Stimulated activated CD8-positive, alpha-beta memory T cell treated with anti-CD3 and anti-CD28 coated beads, Interleukin-7, amount 100 ng/mL, for 1 hour (primary cell): ENCODE measurements at regions not wholly inside any gene's neighbourhood (a gene's known extent, or its start where the extent isn't known, plus 50 kb on each side); places are given as distances from the start of the nearest gene placed in this dataset.

Experiments
- DNase-seq, 2 donors: peaks; one replicate each; pipeline ENCODE4 v3.0.0-alpha.2; 2020; ENCODE audit warnings: low read depth in 2 of 2

DNA sequence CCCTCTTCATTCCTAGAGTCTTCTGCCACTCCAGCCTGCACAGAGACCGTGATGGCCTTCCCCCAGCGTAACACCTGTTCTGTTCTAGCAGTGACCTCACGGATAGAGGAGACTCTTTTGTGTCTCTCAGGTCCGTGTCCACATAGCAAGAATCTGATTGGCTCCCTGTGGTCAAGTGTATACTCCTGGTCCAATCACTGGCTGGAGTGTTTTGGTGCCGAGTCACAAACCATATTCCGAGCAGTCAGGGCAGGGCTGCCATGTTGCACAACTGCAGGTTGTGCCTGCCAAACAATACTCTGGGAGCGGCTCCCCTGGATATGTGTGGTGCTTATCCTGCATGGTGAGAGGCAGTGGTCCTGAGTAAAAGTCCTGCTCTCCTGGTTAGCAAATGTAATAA lies 402.4 kb downstream of the KCNRG start:
- no peak for DNase-seq

DNA sequence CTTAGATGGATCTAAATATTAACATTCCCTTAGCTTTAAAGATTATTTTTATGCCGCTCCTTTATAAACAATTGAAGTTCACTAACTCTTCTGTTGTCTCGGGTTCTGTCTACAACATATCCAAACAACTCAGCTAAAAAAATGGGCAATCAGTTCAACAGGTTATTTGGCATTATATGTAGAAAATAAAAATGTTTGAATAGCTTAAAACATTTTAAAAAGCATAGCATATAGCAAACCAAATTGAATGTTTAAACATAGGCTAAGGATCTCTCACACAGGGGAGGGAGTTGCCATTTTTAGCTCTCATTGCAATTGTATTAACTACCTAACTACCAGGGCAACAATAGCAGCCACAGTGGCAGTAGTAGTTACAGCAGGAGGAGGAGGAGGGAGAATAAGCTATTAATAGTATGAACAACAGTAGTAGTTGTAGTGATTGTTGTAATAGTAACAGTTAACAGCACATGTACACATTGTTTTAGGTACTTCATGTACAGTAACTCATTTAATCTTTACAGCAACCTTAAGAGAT lies 404.2 kb downstream of the KCNRG start:
- DNase-seq: no peak

DNA sequence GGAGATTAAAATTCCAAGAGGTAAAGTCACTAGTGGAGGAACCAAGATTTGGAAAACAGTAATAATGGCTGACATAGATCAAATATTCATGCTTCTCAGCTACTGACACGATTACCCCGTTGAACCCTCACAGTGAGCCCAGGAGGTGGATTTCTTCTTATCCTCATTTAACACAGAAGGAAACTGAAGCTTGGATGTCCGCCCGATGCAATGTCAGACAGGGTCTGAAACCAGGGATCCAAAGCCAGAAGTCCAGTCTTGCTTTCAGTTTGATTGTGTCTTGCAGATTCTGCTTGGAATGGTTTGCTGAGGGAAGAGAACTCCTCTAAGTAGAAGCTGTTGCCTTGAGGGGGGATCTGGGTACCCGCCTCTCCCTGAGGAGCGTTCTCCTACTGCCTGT lies 404.7 kb downstream of the KCNRG start:
- DNase-seq: no peak

DNA sequence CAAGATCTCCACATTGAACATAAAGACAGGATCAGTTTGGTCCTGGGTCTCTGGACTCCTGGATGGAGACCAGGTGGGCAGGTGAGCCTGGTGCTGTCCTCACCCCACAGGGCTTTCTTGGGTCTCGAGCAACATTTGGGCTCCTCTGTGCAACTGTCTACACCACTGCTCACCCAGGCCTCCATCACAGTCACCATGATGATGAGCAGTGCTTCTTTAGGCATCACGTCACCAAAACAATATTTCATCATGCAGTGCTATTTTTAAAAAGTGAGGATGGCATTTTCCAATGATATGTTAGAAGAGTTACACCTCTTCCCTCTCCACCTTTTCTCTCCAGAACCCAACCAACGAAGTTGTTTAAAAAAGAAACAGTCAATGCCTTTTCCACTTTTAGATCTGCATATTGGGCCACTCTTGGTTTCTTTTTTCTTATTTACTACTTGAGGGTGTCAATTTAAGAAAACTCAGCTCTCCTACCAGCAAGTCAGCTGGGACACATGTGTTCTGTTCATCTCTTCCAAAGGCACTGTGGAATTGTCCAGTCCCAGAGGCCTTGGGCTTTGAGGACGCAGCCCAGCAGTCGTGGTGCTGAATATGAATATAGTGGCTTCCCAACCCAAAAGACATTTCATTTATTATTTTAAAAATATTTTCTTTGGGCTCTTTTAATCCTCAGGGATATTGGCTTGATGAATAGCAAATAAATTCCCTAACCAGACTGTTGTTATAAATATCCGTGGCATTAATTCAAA lies 405.7 kb downstream of the KCNRG start:
- DNase-seq: no peak

DNA sequence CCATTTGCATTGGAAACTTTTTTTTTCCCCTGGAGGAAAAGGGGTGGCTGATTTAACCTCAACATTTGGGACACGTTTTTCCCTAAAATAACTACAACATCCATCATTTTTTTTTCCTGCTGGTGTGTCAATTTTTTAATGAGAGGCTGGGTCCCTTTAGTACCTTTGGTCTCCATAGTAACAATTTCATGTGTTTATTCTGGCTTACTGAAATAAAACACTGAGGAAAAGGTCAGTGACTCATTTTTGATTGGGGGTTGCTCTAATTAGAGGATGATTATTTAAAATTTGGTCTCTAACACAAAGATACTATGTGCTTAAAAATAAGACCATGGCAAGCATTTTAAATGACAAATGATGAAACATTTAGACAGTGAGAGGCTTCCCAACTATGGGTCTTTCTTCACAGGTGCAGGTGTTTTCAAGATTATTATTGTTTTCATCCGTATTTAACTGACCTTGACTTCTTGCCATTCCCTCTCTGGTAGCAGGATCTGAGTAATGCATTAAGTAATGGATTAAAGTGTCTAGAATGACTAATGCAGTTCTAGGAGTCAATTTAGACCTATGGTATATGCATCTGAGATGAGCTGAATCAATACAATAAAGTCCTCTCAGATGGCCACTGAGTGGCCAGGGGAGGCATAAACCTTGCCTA lies 406.4 kb downstream of the KCNRG start:
- no peak for DNase-seq

DNA sequence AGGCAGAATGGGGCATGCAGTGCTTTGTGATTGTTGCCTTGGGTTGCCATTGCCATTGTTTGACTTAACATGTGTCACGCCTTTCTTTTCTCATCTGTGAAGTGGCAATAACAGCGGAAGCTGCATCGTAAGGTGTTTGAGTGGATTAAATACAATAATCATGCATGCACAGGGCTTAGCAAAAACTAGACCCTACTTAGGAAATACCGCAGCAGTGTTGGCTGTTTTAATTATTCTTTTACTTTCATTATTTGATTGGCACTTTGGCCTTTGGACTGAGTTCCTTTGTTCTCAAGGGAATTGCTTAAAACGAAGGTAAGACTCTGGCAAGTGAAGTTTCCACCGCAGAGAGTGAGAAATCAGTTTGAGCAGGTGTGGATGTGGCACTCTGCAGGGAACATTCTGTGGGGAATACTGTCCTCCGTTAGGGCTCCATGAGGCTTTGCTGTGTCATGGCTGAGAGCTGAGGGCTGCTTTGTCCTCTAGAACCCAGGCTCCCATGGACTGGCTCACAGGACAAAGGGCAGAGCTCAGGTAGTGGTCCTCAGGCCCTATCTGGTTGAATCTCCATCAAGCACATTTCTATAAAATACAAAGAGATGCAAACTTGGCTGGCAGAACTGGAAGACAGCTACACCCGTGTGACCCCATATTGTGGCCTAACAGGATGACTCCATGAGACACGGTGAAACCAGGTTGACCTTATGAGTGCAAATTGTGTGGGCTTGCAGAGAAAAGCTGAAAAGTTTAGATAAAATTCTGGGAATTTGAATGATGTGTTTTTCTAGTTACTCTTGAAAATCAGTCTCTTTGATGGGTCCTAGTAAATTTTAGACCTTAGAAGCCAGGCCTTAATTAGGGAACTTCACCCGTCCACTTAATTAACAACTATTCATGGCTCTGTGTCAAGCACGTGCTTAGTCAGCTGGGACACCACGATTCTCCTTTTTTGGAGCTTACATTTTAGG lies 407.2 kb downstream of the KCNRG start:
- DNase-seq: no peak

DNA sequence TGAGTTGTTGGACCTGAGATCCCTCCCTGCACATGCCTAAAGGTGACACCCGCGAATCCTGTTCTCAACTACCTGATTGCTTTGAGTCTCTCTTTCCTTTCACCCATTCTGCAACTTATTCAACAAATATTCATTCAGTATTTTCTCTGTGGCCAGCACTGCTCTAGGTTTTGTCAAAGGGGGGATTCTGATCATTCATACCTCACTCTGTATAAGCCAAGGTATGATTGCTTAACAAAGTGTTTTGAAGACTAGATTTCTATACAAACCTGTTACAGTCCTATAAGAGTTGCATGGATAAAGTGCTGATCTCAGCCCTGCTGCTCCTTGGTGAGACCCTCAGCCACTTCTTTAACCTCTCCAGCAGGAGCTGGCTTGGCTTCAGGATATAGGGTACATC lies 409.7 kb downstream of the KCNRG start:
- DNase-seq: no peak

DNA sequence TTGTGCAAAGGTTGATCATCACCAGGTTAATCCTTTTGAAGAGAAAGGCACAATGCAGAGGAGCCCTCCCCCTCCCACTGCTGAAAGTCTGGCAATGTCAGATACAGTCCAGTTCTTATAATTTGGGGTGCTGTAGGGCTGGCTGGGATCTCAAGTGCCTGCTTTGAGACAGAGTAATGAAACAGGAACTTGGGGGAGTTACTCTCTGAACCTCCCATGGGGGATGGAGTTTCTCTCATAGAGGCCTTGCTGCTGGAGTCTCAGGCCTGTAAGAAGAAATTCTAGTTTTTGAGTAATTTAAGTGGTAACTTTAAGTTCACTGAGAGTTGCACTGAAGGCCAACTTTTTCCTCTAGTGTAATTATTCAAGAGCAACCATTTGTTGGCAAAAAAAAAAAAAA lies 410.5 kb downstream of the KCNRG start:
- DNase-seq: no peak

DNA sequence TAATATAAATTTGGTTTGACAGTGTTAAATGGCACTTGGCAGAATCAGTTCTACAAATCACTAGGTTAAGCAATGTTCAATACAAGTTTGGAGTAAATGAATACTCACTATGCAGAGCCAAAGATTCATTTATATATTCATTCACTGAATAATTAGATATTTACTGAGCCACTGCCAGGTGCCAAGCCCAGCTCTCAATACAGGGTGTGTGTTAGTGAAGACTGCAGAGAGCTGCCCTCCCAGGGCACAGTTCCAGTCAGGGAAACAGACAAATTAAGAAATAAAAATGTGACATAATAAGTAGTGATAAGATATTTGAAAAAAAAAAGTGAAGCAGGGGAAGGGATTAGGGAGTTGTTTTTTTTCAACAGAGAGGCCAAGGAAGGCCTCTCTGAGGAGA lies 411.7 kb downstream of the KCNRG start:
- no peak for DNase-seq

DNA sequence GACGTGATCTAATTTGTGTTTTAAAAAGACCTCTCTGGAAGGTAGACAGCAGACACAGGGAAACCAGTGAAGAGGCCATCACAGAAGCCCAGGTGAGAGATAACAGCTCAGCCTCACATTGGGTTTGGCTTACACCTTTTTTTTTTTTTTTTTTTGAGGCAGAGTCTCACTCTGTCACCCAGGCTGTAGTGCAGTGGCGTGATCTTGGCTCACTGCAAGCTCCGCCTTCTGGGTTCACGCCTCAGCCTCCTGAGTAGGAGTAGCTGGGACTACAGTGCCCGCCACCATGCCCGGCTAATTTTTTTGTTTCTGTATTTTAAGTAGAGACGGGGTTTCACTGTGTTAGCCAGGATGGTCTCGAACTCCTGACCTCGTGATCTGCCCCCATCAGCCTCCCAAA lies 412.3 kb downstream of the KCNRG start:
- peak in 1 of 2 donors; percentile 4 for DNase-seq

DNA sequence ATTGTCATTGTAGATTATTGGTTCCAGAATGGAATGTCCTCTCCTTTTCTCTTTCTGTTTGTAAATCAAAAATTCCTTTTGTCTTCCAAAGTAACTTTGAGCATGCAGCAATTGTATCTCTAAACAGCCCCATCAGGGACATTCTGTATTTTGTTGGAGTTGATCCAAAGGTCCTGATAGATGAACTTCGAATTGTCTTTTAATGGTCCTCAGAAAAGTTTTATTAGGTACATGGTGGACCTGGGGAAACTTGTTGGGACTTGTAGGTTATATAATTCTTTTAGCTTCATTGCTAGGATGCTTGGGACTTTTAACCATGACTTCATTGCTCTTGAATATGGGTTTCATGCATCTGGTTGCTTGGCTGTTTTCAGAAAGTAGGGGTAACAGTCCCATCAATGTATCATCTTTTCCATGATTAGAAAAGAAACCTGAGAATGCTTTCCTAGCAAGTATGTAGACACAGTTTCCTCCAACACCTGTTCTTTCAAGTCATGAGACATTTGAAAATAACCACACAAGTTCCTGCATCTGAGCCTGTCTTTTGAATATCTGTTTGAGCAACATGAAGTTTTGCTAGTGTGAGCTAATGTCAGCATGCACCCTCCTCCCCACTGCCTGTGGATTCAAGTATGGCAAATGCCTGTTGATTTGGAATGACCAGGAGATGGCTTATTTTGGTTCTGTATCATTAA lies 413.1 kb downstream of the KCNRG start:
- no peak for DNase-seq

DNA sequence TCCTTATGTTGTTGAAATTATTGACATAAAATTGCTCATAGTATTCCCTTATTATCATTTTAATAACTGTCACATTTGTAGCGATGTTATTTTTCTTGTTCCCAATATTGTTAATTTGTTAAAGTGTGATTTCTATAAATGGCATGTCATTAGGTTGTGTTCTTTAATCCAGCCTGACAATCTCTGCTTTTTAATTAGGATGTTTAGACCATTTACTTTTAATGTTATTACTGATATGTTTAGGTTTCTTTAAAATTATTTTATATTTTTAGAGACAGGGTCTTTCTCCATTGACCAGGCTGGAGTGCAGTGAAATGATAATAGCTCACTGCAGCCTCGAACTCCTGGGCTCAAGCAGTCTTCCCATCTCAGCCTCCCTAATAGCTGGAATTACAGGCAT lies 408.5 kb downstream of the DLEU7 start:
- no peak for DNase-seq

DNA sequence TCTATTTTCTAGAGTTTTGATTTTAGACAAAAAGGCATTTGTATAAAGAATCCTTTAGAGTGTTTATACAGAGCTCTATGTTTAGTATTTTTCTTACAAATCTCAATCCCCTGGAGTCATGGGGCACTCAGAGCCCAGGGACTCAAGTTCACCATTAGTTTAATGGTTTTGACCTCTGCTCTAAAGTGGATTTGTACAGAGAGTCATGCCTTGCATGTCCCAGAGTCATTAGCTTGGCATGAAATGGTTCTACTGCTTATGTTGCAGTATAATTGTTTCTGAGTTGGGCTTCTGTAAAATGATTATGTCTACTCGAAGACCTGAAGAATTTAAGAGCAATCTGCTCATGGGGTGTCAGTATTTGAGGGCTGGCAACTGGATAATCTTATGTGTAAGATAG lies 406.2 kb downstream of the DLEU7 start:
- DNase-seq: no peak

DNA sequence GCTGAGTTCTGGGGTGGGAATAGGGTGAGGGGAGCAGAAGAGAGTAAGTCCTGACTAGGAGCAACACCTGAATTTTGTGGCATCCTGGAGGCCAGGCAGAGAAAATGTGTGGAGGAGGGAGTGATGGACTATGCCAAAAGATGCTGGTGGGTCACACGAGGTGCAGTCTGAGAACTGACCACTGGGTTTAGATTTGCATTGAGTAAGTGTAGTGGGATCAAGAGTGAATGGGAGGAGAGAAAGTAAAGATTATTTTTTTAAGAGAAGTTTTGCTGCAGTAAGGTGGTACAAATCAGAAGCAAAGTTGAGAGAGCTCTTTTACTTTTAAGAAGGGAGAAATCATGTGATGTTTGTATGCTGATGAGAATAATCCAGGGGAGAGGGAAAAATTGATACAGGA lies 405.1 kb downstream of the DLEU7 start:
- DNase-seq: no peak

DNA sequence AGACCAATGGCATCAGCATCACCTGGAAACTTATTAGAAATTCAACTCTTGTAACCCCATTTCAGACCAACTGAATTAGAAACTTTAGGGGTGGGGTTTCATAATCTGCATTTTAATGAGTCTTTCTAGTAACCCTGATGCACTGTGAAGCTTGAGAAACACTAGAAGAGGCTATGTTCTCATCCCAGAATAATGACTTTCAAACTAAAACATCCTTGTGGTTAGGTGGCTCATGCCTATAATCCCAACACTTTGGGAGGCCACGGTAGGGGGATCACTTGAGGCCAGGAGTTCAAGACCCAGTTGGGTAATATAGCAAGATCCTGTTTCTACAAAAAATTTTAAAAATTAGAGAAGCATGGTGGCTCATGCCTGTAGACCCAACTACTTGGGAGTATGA lies 402.4 kb downstream of the DLEU7 start:
- no peak for DNase-seq

DNA sequence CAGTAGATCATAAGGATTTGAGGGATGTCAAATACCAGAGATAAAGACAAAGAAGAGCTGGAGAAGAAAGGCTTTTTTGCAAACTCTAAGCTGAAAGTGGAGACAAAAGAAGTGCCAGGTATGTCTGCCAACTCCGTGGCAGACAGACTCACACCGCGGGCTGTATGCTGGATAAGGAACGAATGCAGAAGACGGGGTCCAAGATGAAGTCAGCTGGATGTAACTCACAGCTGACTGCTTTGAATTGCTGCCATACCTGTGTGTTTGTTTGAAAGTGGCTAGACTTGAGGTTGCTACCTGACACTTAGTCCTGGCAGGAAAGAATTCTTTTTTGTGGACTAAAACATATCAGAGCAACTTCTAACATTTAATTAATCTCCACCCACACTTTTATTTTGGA lies 398.8 kb downstream of the DLEU7 start:
- no peak for DNase-seq

DNA sequence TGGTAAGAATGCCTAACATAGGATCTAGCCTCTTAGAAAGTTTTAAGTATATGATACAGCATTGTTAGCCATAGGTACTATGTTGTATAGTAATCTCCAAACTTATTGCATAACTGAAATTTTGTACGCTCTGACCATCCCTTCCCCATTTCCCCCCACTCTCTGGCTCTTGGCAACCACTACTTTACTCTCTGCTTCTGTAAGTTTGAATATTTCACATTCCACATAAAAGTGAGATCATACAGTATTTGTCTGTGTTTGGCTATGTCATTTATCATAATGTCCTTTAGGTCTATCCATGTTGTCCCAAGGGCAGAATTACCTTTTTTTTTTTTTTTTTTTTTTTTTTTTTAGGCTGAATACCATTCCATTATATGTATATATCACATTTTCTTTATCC lies 396.9 kb downstream of the DLEU7 start:
- no peak for DNase-seq

DNA sequence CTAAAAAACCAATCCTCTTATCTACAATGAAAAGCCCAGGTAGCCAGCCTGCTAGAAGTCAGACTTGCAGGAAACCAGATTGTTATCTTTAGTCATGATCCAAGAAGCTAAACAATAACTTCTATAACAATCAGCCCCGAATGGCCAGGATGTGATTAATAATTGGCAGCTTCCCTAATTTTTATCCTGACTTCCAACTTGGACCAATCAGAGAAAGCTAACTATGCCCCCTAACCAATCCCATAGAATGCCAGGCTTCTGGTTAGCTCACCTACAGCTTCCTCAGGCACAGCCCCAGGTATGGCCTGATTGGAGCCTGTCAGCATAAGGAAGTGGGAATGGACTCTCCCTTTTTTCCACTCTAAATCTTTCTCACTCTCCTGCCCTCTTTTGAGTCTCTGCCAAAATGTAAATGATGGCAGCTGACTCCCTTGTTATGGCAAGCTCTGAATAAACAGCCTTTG lies 394.9 kb downstream of the DLEU7 start:
- DNase-seq: no peak

DNA sequence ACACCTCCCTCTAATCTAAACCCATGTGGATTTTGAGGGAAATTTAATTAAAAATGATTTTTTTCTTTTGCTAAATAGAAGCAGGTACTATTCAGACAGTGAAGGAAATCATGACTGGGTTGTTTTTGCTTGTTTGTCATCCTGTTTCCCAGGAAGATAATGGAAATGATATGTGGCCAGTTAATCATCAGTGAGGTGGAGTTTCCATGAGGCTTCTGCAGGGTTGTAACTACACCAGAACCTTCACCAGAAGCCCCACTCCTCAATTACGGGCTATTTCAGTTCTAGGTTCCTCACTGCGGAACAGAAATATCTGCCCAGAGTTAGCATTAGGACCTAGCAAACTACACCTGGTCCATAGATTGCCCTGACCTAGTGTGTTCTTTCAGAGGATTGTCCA lies 394.0 kb downstream of the DLEU7 start:
- DNase-seq: no peak

DNA sequence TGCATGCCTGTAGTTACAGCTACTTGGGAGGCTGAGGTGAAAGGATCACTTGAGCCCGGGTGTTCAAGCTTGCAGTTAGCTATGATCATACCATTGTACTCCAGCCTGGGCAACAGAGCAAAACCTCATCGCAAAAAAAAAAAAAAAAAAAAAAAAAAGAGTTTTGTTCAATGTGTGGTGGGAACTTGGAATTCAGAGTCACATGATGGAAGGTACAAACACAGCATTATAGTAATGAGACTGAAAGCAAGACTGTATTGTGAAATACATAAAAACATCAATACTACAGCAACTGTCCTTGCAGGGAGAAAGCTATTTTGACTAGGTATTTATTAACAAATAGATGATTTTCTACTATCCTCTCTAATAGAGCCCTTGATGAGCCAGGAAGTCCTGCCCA lies 393.2 kb downstream of the DLEU7 start:
- no peak for DNase-seq

DNA sequence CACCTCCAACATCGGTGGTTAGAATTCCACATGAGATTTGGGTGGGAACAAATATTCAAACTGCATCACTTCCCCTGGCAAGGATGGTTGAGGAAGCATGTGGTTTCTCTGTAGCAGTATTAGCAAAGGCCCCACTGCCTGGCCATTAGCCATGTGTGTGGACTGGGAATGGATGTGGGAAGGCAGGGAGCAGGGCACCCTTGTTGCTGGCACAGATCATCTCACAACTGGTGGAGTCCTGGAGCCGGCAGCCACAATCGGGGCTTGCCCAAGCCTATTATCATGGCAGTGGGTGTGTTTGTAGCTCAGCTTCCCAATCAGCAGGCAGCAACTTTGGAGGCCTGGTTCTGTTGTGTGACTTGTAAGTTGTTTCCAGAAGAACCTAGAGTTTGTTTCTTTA lies 391.9 kb downstream of the DLEU7 start:
- DNase-seq: no peak

DNA sequence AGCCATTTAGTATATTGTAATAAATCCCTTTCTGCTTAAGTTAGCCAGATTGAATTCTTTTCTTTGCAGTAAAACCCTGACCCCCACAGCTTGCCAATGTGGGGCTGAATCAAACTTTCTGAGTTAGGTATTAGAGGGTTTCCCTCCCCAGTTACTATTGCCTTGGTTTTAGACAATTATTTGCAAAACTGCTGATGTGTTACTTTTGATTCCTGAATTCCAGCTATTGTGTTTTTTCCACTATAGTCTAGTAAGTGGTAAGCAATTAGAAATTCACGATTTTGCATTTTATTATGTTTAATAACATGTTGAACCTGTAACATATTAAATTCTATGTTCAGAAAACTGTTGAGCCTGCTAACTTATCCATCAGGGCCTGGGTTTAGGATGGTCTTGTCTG lies 391.5 kb downstream of the DLEU7 start:
- no peak for DNase-seq
